PC-9 (cell line): ENCODE measurements at regions not wholly inside any gene's neighbourhood (a gene's known extent, or its start where the extent isn't known, plus 50 kb on each side); places are given as distances from the start of the nearest gene placed in this dataset.

ENCODE experiments used
- BruUV-seq: library from RNA; stranded (reverse); fragments of 400-500 nt; replicated peaks from 2 replicates; lab custom pipeline; 2021; lab: Mats Ljungman, UMichigan
- CTCF ChIA-PET: fragments of 300-600 bp; sonication (Branson Sonifier 250); formaldehyde crosslinking; loops from one replicate; lab custom pipeline; 2022; ENCODE audit warnings: antibody characterized with exemption; lab: Charles Lee
- POLR2A ChIA-PET: fragments of 300-600 bp; sonication (Branson Sonifier 250); formaldehyde crosslinking; loops from one replicate; lab custom pipeline; 2022; ENCODE audit warnings: antibody characterized with exemption; ENCODE audit not compliant: unreplicated experiment; lab: Charles Lee
- DNase-seq, 2 experiments: peaks; one replicate each; pipeline versions ENCODE4 v3.0.0 to v3.0.0-alpha.2; 2015 to 2022; ENCODE audit warnings: mixed read lengths in 1 of 2
- H2AFZ ChIP-seq: fragments of 200-600 bp; sonication (generic); 2 replicates; pipeline ENCODE4 v1.8.1; 2017; ENCODE audit warnings: antibody characterized with exemption
- H3F3A ChIP-seq: fragments of 200-600 bp; sonication (generic); 2 replicates; pipeline ENCODE4 v1.8.1; 2017; ENCODE audit warnings: antibody characterized with exemption, mild to moderate bottlenecking, low read depth; ENCODE audit not compliant: insufficient read depth
- H3K27ac ChIP-seq: fragments of 200-600 bp; sonication (generic); 2 replicates; pipeline ENCODE4 v1.6.1; 2016; ENCODE audit warnings: mixed run types
- H3K27me3 ChIP-seq: fragments of 200-600 bp; sonication (generic); 2 replicates; pipeline ENCODE4 v1.6.1; 2016; ENCODE audit warnings: low read depth, mixed run types; ENCODE audit not compliant: insufficient read depth
- H3K36me3 ChIP-seq: fragments of 200-600 bp; sonication (generic); 2 replicates; pipeline ENCODE4 v1.6.1; 2016; ENCODE audit warnings: low read depth, mixed run types
- H3K4me1 ChIP-seq: fragments of 200-600 bp; sonication (generic); replicated peaks from 2 replicates; pipeline ENCODE4 v1.6.1; 2016; ENCODE audit warnings: mixed run types; ENCODE audit not compliant: insufficient read depth
- H3K4me2 ChIP-seq: fragments of 200-600 bp; sonication (generic); 2 replicates; pipeline ENCODE4 v1.6.1; 2017; ENCODE audit warnings: mixed run types
- H3K4me3 ChIP-seq: fragments of 200-600 bp; sonication (generic); 2 replicates; pipeline ENCODE4 v1.6.1; 2016; ENCODE audit warnings: mixed run types
- H3K79me2 ChIP-seq: fragments of 200-600 bp; sonication (generic); 2 replicates; pipeline ENCODE4 v1.6.1; 2017; ENCODE audit warnings: low read depth, mixed run types
- H3K9me2 ChIP-seq: fragments of 200-600 bp; sonication (generic); 2 replicates; pipeline ENCODE4 v1.8.1; 2017; ENCODE audit warnings: mild to moderate bottlenecking; ENCODE audit not compliant: insufficient read depth
- H3K9me3 ChIP-seq: fragments of 200-600 bp; sonication (generic); 2 replicates; pipeline ENCODE4 v1.8.1; 2016; ENCODE audit warnings: low read depth; ENCODE audit not compliant: insufficient read depth
- H4K20me1 ChIP-seq: fragments of 200-600 bp; sonication (generic); 2 replicates; pipeline ENCODE4 v1.8.1; 2017; ENCODE audit not compliant: insufficient read depth
- CTCF ChIP-seq: fragments of 200-600 bp; sonication (generic); conservative IDR thresholded peaks from 2 replicates; pipeline ENCODE4 v1.6.1; 2017; ENCODE audit warnings: mixed run types, antibody characterized with exemption, mild to moderate bottlenecking, moderate library complexity
- EZH2 ChIP-seq: fragments of 200-600 bp; sonication (generic); IDR thresholded peaks from 2 replicates; pipeline ENCODE4 v1.8.0; 2017; ENCODE audit warnings: antibody characterized with exemption, low read depth
- intact Hi-C: fragments of 100-400 bp; cut with micrococcal nuclease; formaldehyde crosslinking; loops from one replicate; pipeline ENCODE4 v1.10.0; 2022; ENCODE audit not compliant: unreplicated experiment

- POLR2A ChIA-PET: no interaction called here
- BruUV-seq: no TSS peak
- H3K27ac ChIP-seq: no peak overlapping the region
- H4K20me1 ChIP-seq: no peaks in the 10 kb centered on the region
- no peak overlapping the region for H2AFZ ChIP-seq
- CTCF ChIA-PET: no interaction called here
- H3K27me3 ChIP-seq: no peaks in the 10 kb centered on the region
- no peak overlapping the region for H3K4me2 ChIP-seq
- no peaks in the 10 kb centered on the region for H3K79me2 ChIP-seq
- no peak for DNase-seq
- TF ChIP-seq EZH2: no peak
- TF ChIP-seq CTCF: no peak
- no peaks in the 10 kb centered on the region for H3K4me1 ChIP-seq
- intact Hi-C loops: no loop called here
- H3F3A ChIP-seq: no peaks in the 10 kb centered on the region
- no peaks in the 10 kb centered on the region for H3K36me3 ChIP-seq
- H3K9me2 ChIP-seq: no peaks in the 10 kb centered on the region
- H3K4me3 ChIP-seq: no peak overlapping the region
- H3K9me3 ChIP-seq: no peaks in the 10 kb centered on the region
These were observed 913.5 kb upstream of the LRRN3 start for GRCh38 chr7:110177463-110177862.

GRCh38 chr7:110179037-110179436, 911.9 kb upstream of the LRRN3 start:
- Histone ChIP-seq H3K4me3 (no peak overlapping the region), H3K36me3 (no peaks in the 10 kb centered on the region), H3K27me3 (no peaks in the 10 kb centered on the region), H3K9me3 (no peaks in the 10 kb centered on the region), H3F3A (no peaks in the 10 kb centered on the region), H2AFZ (no peak overlapping the region; the same call in 1 of the 2 replicates), H3K4me1 (no peaks in the 10 kb centered on the region), H3K79me2 (no peaks in the 10 kb centered on the region), H3K9me2 (no peaks in the 10 kb centered on the region), H3K27ac (no peak overlapping the region), H3K4me2 (no peak overlapping the region), H4K20me1 (no peaks in the 10 kb centered on the region)
- ChIA-PET CTCF (no interaction called here), POLR2A (no interaction called here)
- BruUV-seq: no TSS peak
- TF ChIP-seq EZH2 (no peak), CTCF (no peak)
- intact Hi-C loops: no loop called here
- DNase-seq: no peak

- BruUV-seq: no TSS peak
- no peak for DNase-seq
- Histone ChIP-seq H3K4me1 (no peaks in the 10 kb centered on the region), H3K36me3 (no peaks in the 10 kb centered on the region), H3K4me2 (no peak overlapping the region), H3K27me3 (no peaks in the 10 kb centered on the region), H3K9me3 (no peaks in the 10 kb centered on the region), H4K20me1 (no peaks in the 10 kb centered on the region), H2AFZ (no peak overlapping the region; the same call in 1 of the 2 replicates), H3K79me2 (no peaks in the 10 kb centered on the region), H3K27ac (no peak overlapping the region), H3K9me2 (no peaks in the 10 kb centered on the region), H3F3A (no peaks in the 10 kb centered on the region), H3K4me3 (no peak overlapping the region)
- intact Hi-C loops: no loop called here
- CTCF ChIA-PET: no interaction called here
- POLR2A ChIA-PET: no interaction called here
- no peak for TF ChIP-seq EZH2
- TF ChIP-seq CTCF: no peak
These were observed 909.2 kb upstream of the LRRN3 start for GRCh38 chr7:110181768-110182167.
